HCT116 (cell line): ENCODE measurements at regions not wholly inside any gene's neighbourhood (a gene's known extent, or its start where the extent isn't known, plus 50 kb on each side); places are given as distances from the start of the nearest gene placed in this dataset.

ENCODE experiments used
- ATAC-seq: fragments of 200-7000 bp; cut with Tn5 transposase; 2 replicates; pipeline ENCODE4 v1.9.1; 2020; ENCODE audit warnings: mild to moderate bottlenecking, moderate library complexity
- BruUV-seq: library from RNA; stranded (reverse); fragments of 400-500 nt; replicated peaks from 2 replicates; lab custom pipeline; 2021; lab: Mats Ljungman, UMichigan
- CTCF ChIA-PET: fragments of 300-600 bp; sonication (Branson Sonifier 250); formaldehyde crosslinking; loops from one replicate; lab custom pipeline; 2021; ENCODE audit warnings: antibody characterized with exemption; lab: Charles Lee
- POLR2A ChIA-PET: fragments of 300-600, 350-600 bp; sonication (Branson Sonifier 250); formaldehyde crosslinking; loops from one replicate; lab custom pipeline; 2021; ENCODE audit warnings: antibody characterized with exemption; lab: Charles Lee
- RAD21 ChIA-PET, 2 experiments: fragments of 300-600 bp; sonication (Branson Sonifier 250); formaldehyde crosslinking; loops; one replicate each; lab custom pipeline; 2023; ENCODE audit warnings: low total read pairs in 2 of 2; ENCODE audit not compliant: uncharacterized antibody in 2 of 2, unreplicated experiment in 2 of 2, low non-redundant PET in 1 of 2; lab: Charles Lee
- DNase-seq: peaks from one replicate; pipeline ENCODE4 v3.0.0-alpha.2; 2010; ENCODE audit warnings: low read depth, low spot score
- H2AFZ ChIP-seq: fragments of 200-600 bp; shearing (Covaris generic), sonication (generic); 2 replicates; pipeline ENCODE4 v1.6.1; 2017; ENCODE audit warnings: low read depth, mixed run types, mixed read lengths, antibody characterized with exemption, low read length; ENCODE audit not compliant: poor library complexity, severe bottlenecking
- H3K27ac ChIP-seq: 2 replicates; pipeline ENCODE4 v1.5.1; 2012; ENCODE audit warnings: low read depth, low read length
- H3K27me3 ChIP-seq: fragments of 200-600 bp; sonication (generic); 2 replicates; pipeline ENCODE4 v1.6.1; 2016; ENCODE audit warnings: mixed run types, low read length, mixed read lengths; ENCODE audit not compliant: insufficient read depth
- H3K36me3 ChIP-seq, 2 experiments: fragments of 200-500 bp in 1 of 2; fragments of 200-600 bp in 1 of 2; sonication (Bioruptor generic) in 1 of 2; sonication (generic) in 1 of 2; 2 replicates each; pipeline versions ENCODE4 v1.5.1 to v1.6.1; 2014 to 2016; ENCODE audit warnings: low read length in 2 of 2, inconsistent platforms in 1 of 2, mixed read lengths in 1 of 2, mixed run types in 1 of 2; ENCODE audit not compliant: insufficient read depth in 2 of 2, control insufficient read depth in 1 of 2
- H3K4me1 ChIP-seq, 2 experiments: fragments of 200-600 bp in 1 of 2; sonication (generic) in 1 of 2; 2 replicates each; pipeline versions ENCODE4 v1.5.1 to v1.6.1; 2012 to 2017; ENCODE audit warnings: low read length in 2 of 2, inconsistent platforms in 1 of 2, mild to moderate bottlenecking in 1 of 2, mixed read lengths in 1 of 2, mixed run types in 1 of 2, moderate library complexity in 1 of 2; ENCODE audit not compliant: insufficient read depth in 2 of 2, control insufficient read depth in 1 of 2
- H3K4me2 ChIP-seq: fragments of 200-600 bp; sonication (generic); 2 replicates; pipeline ENCODE4 v1.6.1; 2017; ENCODE audit warnings: mixed run types, low read length, mixed read lengths
- H3K4me3 ChIP-seq, 2 experiments: fragments of 200-600 bp in 1 of 2; sonication (generic) in 1 of 2; replicated peaks in 1 of 2; 2 replicates each; pipeline ENCODE4 v1.5.1; 2011 to 2016; ENCODE audit warnings: low read length in 2 of 2, control low read depth in 1 of 2, low read depth in 1 of 2, mild to moderate bottlenecking in 1 of 2, mixed read lengths in 1 of 2, mixed run types in 1 of 2
- H3K79me2 ChIP-seq: fragments of 200-600 bp; sonication (generic); 2 replicates; pipeline ENCODE4 v1.6.1; 2017; ENCODE audit warnings: mild to moderate bottlenecking, mixed run types, low read length, moderate library complexity, mixed read lengths; ENCODE audit not compliant: insufficient read depth
- H3K9ac ChIP-seq: fragments of 200-600 bp; sonication (generic); 2 replicates; pipeline ENCODE4 v1.6.1; 2016; ENCODE audit warnings: low read length, mixed read lengths
- H3K9me2 ChIP-seq: fragments of 200-600 bp; sonication (generic), shearing (Covaris generic); 2 replicates; pipeline ENCODE4 v1.6.1; 2017; ENCODE audit warnings: mixed run types, mild to moderate bottlenecking, moderate library complexity; ENCODE audit not compliant: insufficient read depth
- H3K9me3 ChIP-seq, 2 experiments: fragments of 200-500 bp in 1 of 2; fragments of 200-600 bp in 1 of 2; sonication (Bioruptor generic) in 1 of 2; sonication (generic) in 1 of 2; 2 replicates each; pipeline ENCODE4 v1.6.1; 2014 to 2017; ENCODE audit warnings: low read length in 2 of 2, mixed read lengths in 2 of 2, inconsistent platforms in 1 of 2, low read depth in 1 of 2, mild to moderate bottlenecking in 1 of 2, mixed run types in 1 of 2, moderate library complexity in 1 of 2; ENCODE audit not compliant: control insufficient read depth in 1 of 2, insufficient read depth in 1 of 2
- H4K20me1 ChIP-seq: fragments of 200-600 bp; sonication (generic), shearing (Covaris generic); 2 replicates; pipeline ENCODE4 v1.6.1; 2017; ENCODE audit warnings: mixed run types, mild to moderate bottlenecking, moderate library complexity; ENCODE audit not compliant: insufficient read depth
- ELF1 ChIP-seq: IDR thresholded peaks from 2 replicates; pipeline ENCODE4 v1.6.1; 2012; ENCODE audit warnings: low read depth, borderline replicate concordance
- EZH2 ChIP-seq: fragments of 200-600 bp; sonication (generic); IDR thresholded peaks from 2 replicates; pipeline ENCODE4 v1.6.1; 2017; ENCODE audit warnings: antibody characterized with exemption, mixed run types
- EZH2phosphoT487 ChIP-seq: fragments of 200-600 bp; IDR thresholded peaks from 2 replicates; pipeline ENCODE4 v1.6.1; 2018; ENCODE audit warnings: antibody characterized with exemption, borderline replicate concordance
- FOSL1 ChIP-seq: IDR thresholded peaks from 2 replicates; pipeline ENCODE4 v1.6.1; 2012; ENCODE audit warnings: low read depth
- JUND ChIP-seq: IDR thresholded peaks from 2 replicates; pipeline ENCODE4 v1.6.1; 2012
- MAX ChIP-seq: IDR thresholded peaks from 2 replicates; pipeline ENCODE4 v1.6.1; 2012
- POLR2A ChIP-seq: IDR thresholded peaks from 2 replicates; pipeline ENCODE4 v1.7.0; 2011; ENCODE audit warnings: borderline replicate concordance; ENCODE audit not compliant: insufficient read depth, insufficient read length; ENCODE audit errors: extremely low read depth
- RAD21 ChIP-seq: IDR thresholded peaks from 2 replicates; pipeline ENCODE4 v1.6.1; 2012; ENCODE audit warnings: low read depth, mild to moderate bottlenecking
- SIN3A ChIP-seq: IDR thresholded peaks from 2 replicates; pipeline ENCODE4 v1.6.1; 2012; ENCODE audit warnings: low read depth
- SRF ChIP-seq: IDR thresholded peaks from 2 replicates; pipeline ENCODE4 v1.6.1; 2012; ENCODE audit warnings: low read depth
- YY1 ChIP-seq: IDR thresholded peaks from 2 replicates; pipeline ENCODE4 v1.6.1; 2011; ENCODE audit warnings: low read length, low read depth, moderate library complexity, mild to moderate bottlenecking; ENCODE audit not compliant: insufficient replicate concordance; ENCODE audit errors: extremely low read depth
- ZFX ChIP-seq: fragments of 450-650 bp; IDR thresholded peaks from 2 replicates; pipeline ENCODE4 v1.6.1; 2017
- ZNF274 ChIP-seq: fragments of 200-500 bp; sonication (Bioruptor generic); IDR thresholded peaks from 2 replicates; pipeline ENCODE4 v1.6.1; 2014; ENCODE audit warnings: mild to moderate bottlenecking, low read depth, low read length, inconsistent platforms
- intact Hi-C: fragments of 100-400 bp; cut with micrococcal nuclease; formaldehyde crosslinking; loops from 2 replicates; pipeline ENCODE4 v1.10.0; 2022
- TF ChIP-seq, protein P1 (sequence below): IDR thresholded peaks from 2 replicates; pipeline ENCODE4 v1.6.1; 2012
- TF ChIP-seq, protein P2 (sequence below): IDR thresholded peaks from 2 replicates; pipeline ENCODE4 v1.6.1; 2011; ENCODE audit warnings: mild to moderate bottlenecking, low read length, moderate library complexity; ENCODE audit not compliant: insufficient replicate concordance; ENCODE audit errors: extremely low read depth

DNA sequence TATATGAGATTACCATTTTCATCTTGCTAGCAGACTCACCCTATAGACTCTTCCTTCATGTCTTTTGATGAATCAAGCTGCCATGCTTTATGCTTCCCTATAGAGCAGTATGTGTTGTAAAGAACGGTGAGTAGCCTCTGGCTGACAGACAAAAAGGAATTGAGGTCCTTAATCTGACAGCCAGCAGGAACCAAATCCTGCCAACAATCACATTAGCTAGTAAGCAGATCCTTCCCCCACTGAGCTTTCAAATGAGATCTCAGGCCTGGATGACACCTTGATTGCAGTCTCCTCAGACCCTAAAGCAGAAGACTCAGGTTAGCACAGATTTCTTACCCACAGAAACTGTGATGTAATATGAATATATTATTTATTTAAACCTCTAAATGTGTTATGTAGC, 577.0 kb downstream of the CDH11 start:
- no peak overlapping the region for H3K27ac ChIP-seq

DNA sequence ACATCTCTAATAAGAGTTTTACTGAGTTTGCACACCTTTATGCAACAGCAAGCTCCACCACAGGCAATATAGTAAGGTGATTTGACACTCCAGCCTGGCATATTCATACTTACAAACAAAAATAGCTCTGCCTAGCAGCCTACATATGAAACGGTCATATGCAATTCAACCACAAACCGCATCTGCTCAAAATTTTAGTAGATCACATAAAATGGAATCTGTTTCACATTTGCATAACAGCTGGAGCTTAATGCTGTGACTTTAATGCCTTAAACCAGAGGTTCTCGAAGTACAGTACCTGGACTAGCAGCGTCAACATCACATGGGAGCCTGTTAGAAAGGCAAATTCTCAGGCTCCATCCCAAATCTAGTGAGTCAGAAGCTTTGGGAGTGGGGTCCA, 578.4 kb downstream of the CDH11 start:
- no peak for DNase-seq
- CTCF ChIA-PET: no interaction called here
- Histone ChIP-seq H4K20me1 (no peaks in the 10 kb centered on the region), H3K9me2 (no peaks in the 10 kb centered on the region), H3K4me3 (no peak overlapping the region), H3K27me3 (no peaks in the 10 kb centered on the region), H2AFZ (no peak overlapping the region), H3K4me1 (no peaks in the 10 kb centered on the region), H3K79me2 (no peaks in the 10 kb centered on the region), H3K4me2 (no peak overlapping the region), H3K9me3 (peaks cover 15 to 23% of the 10 kb centered on the region in 2 experiments; a peak in 2 of 4 replicates), H3K27ac (no peak overlapping the region), H3K36me3 (no peaks in the 10 kb centered on the region), H3K9ac (no peak overlapping the region)
- no peak for ATAC-seq
- RAD21 ChIA-PET: no interaction called here
- POLR2A ChIA-PET: no interaction called here
- intact Hi-C loops: no loop called here
- TF ChIP-seq MAX (no peak), ELF1 (no peak), SRF (no peak), EZH2 (no peak), SIN3A (no peak), EZH2phosphoT487 (no peak), JUND (no peak), ZFX (no peak)
- TF ChIP-seq, protein P1, sequence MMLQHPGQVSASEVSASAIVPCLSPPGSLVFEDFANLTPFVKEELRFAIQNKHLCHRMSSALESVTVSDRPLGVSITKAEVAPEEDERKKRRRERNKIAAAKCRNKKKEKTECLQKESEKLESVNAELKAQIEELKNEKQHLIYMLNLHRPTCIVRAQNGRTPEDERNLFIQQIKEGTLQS: no peak
- no TSS peak for BruUV-seq

More for the DNA sequence above, 577.0 kb downstream of the CDH11 start:
- no peaks in the 10 kb centered on the region for H3K36me3 ChIP-seq
- POLR2A ChIA-PET: no interaction called here
- H3K4me2 ChIP-seq: no peak overlapping the region
- DNase-seq (no peak), ATAC-seq (no peak)
- H3K27me3 ChIP-seq: no peaks in the 10 kb centered on the region
- intact Hi-C loops: no loop called here
- no peak for TF ChIP-seq FOSL1
- TF ChIP-seq POLR2A: no peak
- TF ChIP-seq YY1: no peak
- no peak for TF ChIP-seq ZFX
- TF ChIP-seq RAD21: no peak
- TF ChIP-seq, protein P1: no peak
- no peak for TF ChIP-seq ZNF274
- no peak for TF ChIP-seq EZH2phosphoT487
- TF ChIP-seq, protein P2, sequence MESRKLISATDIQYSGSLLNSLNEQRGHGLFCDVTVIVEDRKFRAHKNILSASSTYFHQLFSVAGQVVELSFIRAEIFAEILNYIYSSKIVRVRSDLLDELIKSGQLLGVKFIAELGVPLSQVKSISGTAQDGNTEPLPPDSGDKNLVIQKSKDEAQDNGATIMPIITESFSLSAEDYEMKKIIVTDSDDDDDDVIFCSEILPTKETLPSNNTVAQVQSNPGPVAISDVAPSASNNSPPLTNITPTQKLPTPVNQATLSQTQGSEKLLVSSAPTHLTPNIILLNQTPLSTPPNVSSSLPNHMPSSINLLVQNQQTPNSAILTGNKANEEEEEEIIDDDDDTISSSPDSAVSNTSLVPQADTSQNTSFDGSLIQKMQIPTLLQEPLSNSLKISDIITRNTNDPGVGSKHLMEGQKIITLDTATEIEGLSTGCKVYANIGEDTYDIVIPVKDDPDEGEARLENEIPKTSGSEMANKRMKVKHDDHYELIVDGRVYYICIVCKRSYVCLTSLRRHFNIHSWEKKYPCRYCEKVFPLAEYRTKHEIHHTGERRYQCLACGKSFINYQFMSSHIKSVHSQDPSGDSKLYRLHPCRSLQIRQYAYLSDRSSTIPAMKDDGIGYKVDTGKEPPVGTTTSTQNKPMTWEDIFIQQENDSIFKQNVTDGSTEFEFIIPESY: no peak
- no peaks in the 10 kb centered on the region for H3K79me2 ChIP-seq
- no peaks in the 10 kb centered on the region for H3K9me2 ChIP-seq
- BruUV-seq: no TSS peak
- RAD21 ChIA-PET: no interaction called here
- no peaks in the 10 kb centered on the region for H3K4me1 ChIP-seq
- H3K9ac ChIP-seq: no peak overlapping the region
- CTCF ChIA-PET: no interaction called here
- no peak overlapping the region for H2AFZ ChIP-seq
- H4K20me1 ChIP-seq: no peaks in the 10 kb centered on the region
- H3K4me3 ChIP-seq: no peak overlapping the region
- peaks cover 21 to 23% of the 10 kb centered on the region in 2 experiments; a peak in 2 of 4 replicates for H3K9me3 ChIP-seq
